CD14-positive monocyte (primary cell): ENCODE measurements at regions not wholly inside any gene's neighbourhood (a gene's known extent, or its start where the extent isn't known, plus 50 kb on each side); places are given as distances from the start of the nearest gene placed in this dataset.

Experiments used
- DNase-seq, 3 donors: peaks; one replicate each; pipeline ENCODE4 v3.0.0-alpha.2; 2011 to 2022
- H2AFZ ChIP-seq: 2 replicates; pipeline ENCODE4 v1.6.0; 2012; ENCODE audit warnings: mild to moderate bottlenecking, low read depth, low read length, inconsistent platforms; ENCODE audit not compliant: insufficient read depth, poor library complexity, severe bottlenecking
- H3K27ac ChIP-seq, 2 donors: 1 replicate in 1 of 2; 2 replicates in 1 of 2; pipeline ENCODE4 v1.5.1; 2012 to 2013; ENCODE audit warnings: low read length in 2 of 2, control low read depth in 1 of 2, inconsistent platforms in 1 of 2, low read depth in 1 of 2, mild to moderate bottlenecking in 1 of 2
- H3K27me3 ChIP-seq, 2 donors: one replicate each; pipeline versions ENCODE4 v1.6.0 to v1.6.1; 2011 to 2013; ENCODE audit warnings: low read length in 2 of 2; ENCODE audit not compliant: control insufficient read depth in 2 of 2, insufficient read depth in 2 of 2
- H3K36me3 ChIP-seq, 2 donors: replicated peaks in 1 of 2; 1 replicate in 1 of 2; 2 replicates in 1 of 2; pipeline versions ENCODE4 v1.5.1 to v1.6.1; 2012 to 2013; ENCODE audit warnings: low read length in 2 of 2, control low read depth in 1 of 2, inconsistent platforms in 1 of 2, mild to moderate bottlenecking in 1 of 2; ENCODE audit not compliant: insufficient read depth in 2 of 2, control insufficient read depth in 1 of 2
- H3K4me1 ChIP-seq, 2 donors: 1 replicate in 1 of 2; 2 replicates in 1 of 2; pipeline versions ENCODE4 v1.5.1 to v1.6.1; 2012 to 2013; ENCODE audit warnings: low read length in 2 of 2, control low read depth in 1 of 2, inconsistent platforms in 1 of 2, mild to moderate bottlenecking in 1 of 2, moderate library complexity in 1 of 2; ENCODE audit not compliant: insufficient read depth in 2 of 2, control insufficient read depth in 1 of 2
- H3K4me2 ChIP-seq: replicated peaks from 2 replicates; pipeline ENCODE3; 2012; ENCODE audit warnings: low read length, moderate library complexity, mild to moderate bottlenecking; ENCODE audit not compliant: poor library complexity, severe bottlenecking; ENCODE audit errors: extremely low read depth
- H3K4me3 ChIP-seq, 3 experiments: fragments of 200-600 bp in 1 of 3; sonication (generic) in 1 of 3; replicated peaks in 1 of 3; 1 replicate in 2 of 3; 2 replicates in 1 of 3; pipeline ENCODE4 v1.5.1; 2011 to 2013; ENCODE audit warnings: low read length in 3 of 3, mild to moderate bottlenecking in 3 of 3, control low read depth in 2 of 3, low read depth in 2 of 3, inconsistent platforms in 1 of 3, moderate library complexity in 1 of 3
- H3K79me2 ChIP-seq: 2 replicates; pipeline ENCODE4 v1.6.0; 2012; ENCODE audit warnings: mild to moderate bottlenecking, control low read depth, inconsistent platforms, low read length, moderate library complexity; ENCODE audit not compliant: insufficient read depth
- H3K9ac ChIP-seq: 2 replicates; pipeline ENCODE4 v1.6.0; 2017; ENCODE audit warnings: low read length, mild to moderate bottlenecking; ENCODE audit not compliant: insufficient read depth, poor library complexity, severe bottlenecking
- H3K9me3 ChIP-seq, 2 donors: replicated peaks in 1 of 2; 1 replicate in 1 of 2; 2 replicates in 1 of 2; pipeline versions ENCODE4 v1.5.1 to v1.6.1; 2012 to 2013; ENCODE audit warnings: low read length in 2 of 2, control low read depth in 1 of 2; ENCODE audit not compliant: control insufficient read depth in 1 of 2, insufficient read depth in 1 of 2
- H4K20me1 ChIP-seq: 2 replicates; pipeline ENCODE4 v1.6.0; 2012; ENCODE audit warnings: mild to moderate bottlenecking, low read length, control low read depth, moderate library complexity; ENCODE audit not compliant: insufficient read depth
- H3K27ac Mint-ChIP-seq, 7 donors: one replicate each; pipeline ENCODE4 v1.8.0; 2020; ENCODE audit warnings: mild to moderate bottlenecking in 7 of 7, mixed read lengths in 7 of 7, moderate library complexity in 6 of 7, inconsistent platforms in 2 of 7
- H3K27me3 Mint-ChIP-seq, 3 donors: one replicate each; pipeline ENCODE4 v1.8.0; 2021 to 2022; ENCODE audit warnings: low read depth in 3 of 3, mild to moderate bottlenecking in 3 of 3, mixed read lengths in 3 of 3, moderate library complexity in 3 of 3, inconsistent platforms in 1 of 3
- H3K36me3 Mint-ChIP-seq, 2 donors: one replicate each; pipeline ENCODE4 v1.8.0; 2020; ENCODE audit warnings: mixed read lengths in 2 of 2, inconsistent platforms in 1 of 2, mild to moderate bottlenecking in 1 of 2
- H3K4me1 Mint-ChIP-seq: one replicate; pipeline ENCODE4 v1.8.0; 2020; ENCODE audit warnings: mild to moderate bottlenecking, mixed read lengths
- H3K4me3 Mint-ChIP-seq, 2 donors: one replicate each; pipeline ENCODE4 v1.8.0; 2020; ENCODE audit warnings: mild to moderate bottlenecking in 2 of 2, mixed read lengths in 2 of 2, moderate library complexity in 1 of 2
- H3K9me3 Mint-ChIP-seq, 7 donors: one replicate each; pipeline ENCODE4 v1.8.0; 2020 to 2022; ENCODE audit warnings: mixed read lengths in 7 of 7, mild to moderate bottlenecking in 6 of 7, moderate library complexity in 6 of 7, inconsistent platforms in 2 of 7
- CTCF ChIP-seq: fragments of 200-600 bp; IDR thresholded peaks from one replicate; pipeline ENCODE4 v1.8.0; 2022; ENCODE audit warnings: antibody characterized with exemption, mild to moderate bottlenecking
- WGBS: methylation state at CpG from one replicate; pipeline ENCODE4 v1.1.5; 2013; ENCODE audit warnings: missing lambda C conversion rate; ENCODE audit not compliant: insufficient coverage; 5-methylcytosine and 5-hydroxymethylcytosine counted together
- intact Hi-C, 2 donors: fragments of 100-400 bp; cut with micrococcal nuclease; formaldehyde crosslinking; loops; one replicate each; pipeline versions ENCODE4 v1.15.0 to v1.15.1; 2023

- no peak for TF ChIP-seq CTCF
- H3K36me3 ChIP-seq = no peaks in the 10 kb centered on the region
- DNase-seq = no peak
- no peak overlapping the region for H3K9ac ChIP-seq
- H3K27me3 Mint-ChIP-seq = no peaks in the 10 kb centered on the region
- no peaks in the 10 kb centered on the region for H4K20me1 ChIP-seq
- no peaks in the 10 kb centered on the region for H3K79me2 ChIP-seq
- H2AFZ ChIP-seq = no peak overlapping the region
- peaks cover 0 to 17% (median 3%) of the 10 kb centered on the region in 7 donors for H3K9me3 Mint-ChIP-seq
- H3K4me3 Mint-ChIP-seq = no peak overlapping the region
- no peak overlapping the region for H3K27ac ChIP-seq
- no peaks in the 10 kb centered on the region for H3K27me3 ChIP-seq
- intact Hi-C loops = no loop called here
- no peak overlapping the region for H3K4me3 ChIP-seq
- no peak overlapping the region for H3K4me2 ChIP-seq
- H3K9me3 ChIP-seq = no peaks in the 10 kb centered on the region
- H3K36me3 Mint-ChIP-seq = no peaks in the 10 kb centered on the region
- no peaks in the 10 kb centered on the region for H3K4me1 ChIP-seq
- H3K4me1 Mint-ChIP-seq = no peaks in the 10 kb centered on the region
- H3K27ac Mint-ChIP-seq = no peak overlapping the region
- no CpG with 5 or more reads among the region's 2 CpGs for WGBS
Observed at GRCh38 chr6:74807674-74808073, 398.2 kb downstream of the COL12A1 start.

- H3K27me3 Mint-ChIP-seq = no peaks in the 10 kb centered on the region
- no peaks in the 10 kb centered on the region for H3K79me2 ChIP-seq
- no peak overlapping the region for H3K4me3 ChIP-seq
- WGBS = no CpG with 5 or more reads among the region's 5 CpGs
- peaks cover 0 to 17% (median 3%) of the 10 kb centered on the region in 7 donors for H3K9me3 Mint-ChIP-seq
- no peak for DNase-seq
- no peaks in the 10 kb centered on the region for H3K4me1 ChIP-seq
- H3K27ac ChIP-seq = no peak overlapping the region
- peaks cover 0 to 2% of the 10 kb centered on the region in 2 donors for H3K9me3 ChIP-seq
- H4K20me1 ChIP-seq = no peaks in the 10 kb centered on the region
- intact Hi-C loops = no loop called here
- H3K36me3 Mint-ChIP-seq = no peaks in the 10 kb centered on the region
- H3K36me3 ChIP-seq = no peaks in the 10 kb centered on the region
- no peak overlapping the region for H3K4me2 ChIP-seq
- H3K4me3 Mint-ChIP-seq = no peak overlapping the region
- H3K4me1 Mint-ChIP-seq = no peaks in the 10 kb centered on the region
- H2AFZ ChIP-seq = no peak overlapping the region
- no peak overlapping the region for H3K9ac ChIP-seq
- no peaks in the 10 kb centered on the region for H3K27me3 ChIP-seq
- no peak for TF ChIP-seq CTCF
- no peak overlapping the region for H3K27ac Mint-ChIP-seq
Observed at GRCh38 chr6:74805916-74806696, 399.7 kb downstream of the COL12A1 start.
